Activated naive CD8-positive, alpha-beta T cell treated with anti-CD3 and anti-CD28 coated beads for 36 hours (primary cell): ENCODE measurements at regions not wholly inside any gene's neighbourhood (a gene's known extent, or its start where the extent isn't known, plus 50 kb on each side); places are given as distances from the start of the nearest gene placed in this dataset.

ENCODE experiments used
- DNase-seq: peaks from one replicate; pipeline ENCODE4 v3.0.0; 2021
- H3K27ac Mint-ChIP-seq: one replicate; pipeline ENCODE4 v1.8.0; 2022; ENCODE audit warnings: mild to moderate bottlenecking, moderate library complexity, mixed read lengths
- H3K27me3 Mint-ChIP-seq: one replicate; pipeline ENCODE4 v1.8.0; 2022; ENCODE audit warnings: mild to moderate bottlenecking, mixed read lengths
- H3K36me3 Mint-ChIP-seq: one replicate; pipeline ENCODE4 v1.8.0; 2021; ENCODE audit warnings: mild to moderate bottlenecking, mixed read lengths
- H3K4me1 Mint-ChIP-seq: one replicate; pipeline ENCODE4 v1.8.0; 2021; ENCODE audit warnings: mixed read lengths
- H3K4me3 Mint-ChIP-seq: one replicate; pipeline ENCODE4 v1.8.0; 2022; ENCODE audit warnings: mild to moderate bottlenecking, moderate library complexity, mixed read lengths
- H3K9me3 Mint-ChIP-seq: one replicate; pipeline ENCODE4 v1.8.0; 2022; ENCODE audit warnings: mixed read lengths

DNA sequence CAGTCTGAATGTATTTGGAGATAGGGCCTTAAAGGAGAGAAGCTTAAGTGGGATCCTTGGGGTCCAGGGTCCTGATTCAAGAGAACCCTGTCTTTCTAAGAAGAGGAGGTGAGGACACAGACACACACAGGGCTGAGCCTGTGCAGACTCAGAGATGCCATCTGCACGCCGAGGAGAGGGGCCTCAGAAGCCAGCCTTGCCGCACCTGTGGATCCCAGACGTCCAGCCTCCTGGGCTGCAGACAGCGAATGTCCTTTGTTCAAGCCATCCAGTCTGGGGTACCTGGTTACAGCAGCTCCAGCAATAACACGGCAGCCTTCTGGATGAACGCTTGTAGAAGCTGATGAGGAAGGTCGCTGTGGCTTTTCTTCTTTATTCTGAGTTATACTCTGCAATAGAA, 1086.1 kb downstream of the BRD1 start:
- Mint-ChIP-seq H3K27ac (no peak overlapping the region), H3K4me1 (no peaks in the 10 kb centered on the region), H3K36me3 (no peaks in the 10 kb centered on the region), H3K9me3 (no peaks in the 10 kb centered on the region), H3K27me3 (no peaks in the 10 kb centered on the region), H3K4me3 (no peak overlapping the region)
- no peak for DNase-seq

GRCh38 chr22:48740731-48741405, 1086.8 kb downstream of the BRD1 start:
- H3K36me3 Mint-ChIP-seq, result no peaks in the 10 kb centered on the region
- no peaks in the 10 kb centered on the region for H3K4me1 Mint-ChIP-seq
- H3K27ac Mint-ChIP-seq, result no peak overlapping the region
- no peak for DNase-seq
- no peaks in the 10 kb centered on the region for H3K9me3 Mint-ChIP-seq
- H3K4me3 Mint-ChIP-seq, result no peak overlapping the region
- no peaks in the 10 kb centered on the region for H3K27me3 Mint-ChIP-seq

DNA sequence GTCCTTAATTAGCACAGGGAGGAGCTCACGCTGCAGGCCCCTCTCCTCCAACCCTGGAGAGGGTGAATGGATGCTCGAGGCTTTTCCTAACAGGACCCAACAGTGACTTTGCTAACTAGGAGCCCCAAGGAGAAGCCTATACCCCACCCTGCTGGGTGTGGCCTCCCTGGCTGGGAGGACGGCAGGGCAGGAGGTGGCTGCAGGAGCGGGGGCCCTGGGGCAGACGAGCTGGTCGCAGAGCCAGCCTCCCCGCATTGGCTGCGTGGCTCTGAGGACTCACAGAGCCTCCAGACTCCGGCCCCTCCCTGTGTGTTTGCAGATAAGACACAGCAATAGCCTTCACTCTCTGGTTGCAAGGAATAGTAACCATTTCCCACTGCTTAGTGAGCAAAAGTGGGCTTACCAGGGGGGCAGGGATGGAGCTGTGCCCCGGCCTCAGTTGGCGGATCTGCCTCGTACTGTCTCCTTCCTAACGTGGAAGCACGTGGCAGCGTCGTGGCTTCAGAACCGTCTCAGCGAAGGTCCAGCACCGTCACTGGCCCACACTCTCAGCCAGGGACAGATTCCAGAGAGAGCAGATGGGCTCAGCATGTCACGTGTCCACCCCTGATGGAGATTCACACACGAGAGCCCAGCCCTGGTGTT, 1087.5 kb downstream of the BRD1 start:
- no peak overlapping the region for H3K27ac Mint-ChIP-seq
- no peak for DNase-seq
- no peak overlapping the region for H3K4me3 Mint-ChIP-seq
- no peaks in the 10 kb centered on the region for H3K9me3 Mint-ChIP-seq
- no peaks in the 10 kb centered on the region for H3K36me3 Mint-ChIP-seq
- no peaks in the 10 kb centered on the region for H3K4me1 Mint-ChIP-seq
- no peaks in the 10 kb centered on the region for H3K27me3 Mint-ChIP-seq

- Mint-ChIP-seq H3K4me3 (no peak overlapping the region), H3K27ac (no peak overlapping the region), H3K9me3 (no peaks in the 10 kb centered on the region), H3K27me3 (no peaks in the 10 kb centered on the region), H3K36me3 (no peaks in the 10 kb centered on the region), H3K4me1 (no peaks in the 10 kb centered on the region)
- no peak for DNase-seq
Measured at GRCh38 chr22:48739348-48740085, 1088.2 kb downstream of the BRD1 start.

- no peak overlapping the region for H3K4me3 Mint-ChIP-seq
- no peak for DNase-seq
- no peak overlapping the region for H3K27ac Mint-ChIP-seq
- no peaks in the 10 kb centered on the region for H3K4me1 Mint-ChIP-seq
- no peaks in the 10 kb centered on the region for H3K9me3 Mint-ChIP-seq
- no peaks in the 10 kb centered on the region for H3K27me3 Mint-ChIP-seq
- no peaks in the 10 kb centered on the region for H3K36me3 Mint-ChIP-seq
Measured at GRCh38 chr22:48738204-48738980, 1089.3 kb downstream of the BRD1 start.

DNA sequence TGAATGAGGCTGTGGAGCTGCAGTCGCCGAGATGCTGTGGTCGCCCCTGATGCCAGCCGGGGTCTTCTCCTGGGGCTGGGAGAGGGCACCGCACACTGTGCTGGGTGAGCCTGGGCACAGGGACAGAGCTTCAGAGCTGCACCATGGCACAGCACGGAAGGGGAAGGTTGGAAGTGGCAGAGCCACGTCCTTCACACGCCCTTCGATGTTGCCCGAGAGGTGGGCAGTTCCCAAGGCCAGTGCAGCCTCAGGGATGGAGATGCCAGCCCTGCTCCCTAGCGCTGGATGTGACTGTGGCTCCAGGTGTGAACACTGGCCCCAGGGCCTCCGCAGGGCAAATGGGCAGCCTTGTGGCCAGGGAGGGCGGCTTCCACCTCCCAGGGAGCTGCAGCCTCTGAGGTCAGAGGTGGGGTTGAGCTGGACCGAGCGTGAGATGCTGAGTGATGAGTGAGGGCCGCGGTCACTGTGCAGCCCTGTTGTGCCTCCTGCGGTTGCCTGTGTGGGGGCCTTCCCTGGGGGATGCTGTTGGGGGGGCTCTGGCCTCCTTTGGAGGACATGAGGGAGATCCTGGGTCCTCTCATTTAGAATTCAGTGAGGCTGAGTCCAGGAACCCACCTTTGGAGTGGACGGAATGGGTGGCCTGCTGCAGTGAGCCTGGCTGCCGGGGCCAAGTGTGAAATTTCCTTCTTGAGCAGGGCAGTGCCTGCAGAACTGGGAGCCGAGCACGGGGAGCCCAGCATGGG, 1090.0 kb downstream of the BRD1 start:
- Mint-ChIP-seq H3K4me3 (no peak overlapping the region), H3K27me3 (no peaks in the 10 kb centered on the region)
- no peak for DNase-seq

GRCh38 chr22:48736593-48737460, 1090.8 kb downstream of the BRD1 start:
- no peaks in the 10 kb centered on the region for H3K4me1 Mint-ChIP-seq
- no peaks in the 10 kb centered on the region for H3K9me3 Mint-ChIP-seq
- H3K36me3 Mint-ChIP-seq, result no peaks in the 10 kb centered on the region
- H3K27ac Mint-ChIP-seq, result no peak overlapping the region
- H3K27me3 Mint-ChIP-seq, result no peaks in the 10 kb centered on the region
- DNase-seq, result no peak
- no peak overlapping the region for H3K4me3 Mint-ChIP-seq

More for the DNA sequence above, 1090.0 kb downstream of the BRD1 start:
- no peaks in the 10 kb centered on the region for H3K36me3 Mint-ChIP-seq
- H3K4me1 Mint-ChIP-seq, result no peaks in the 10 kb centered on the region
- no peaks in the 10 kb centered on the region for H3K9me3 Mint-ChIP-seq
- H3K27ac Mint-ChIP-seq, result no peak overlapping the region

DNA sequence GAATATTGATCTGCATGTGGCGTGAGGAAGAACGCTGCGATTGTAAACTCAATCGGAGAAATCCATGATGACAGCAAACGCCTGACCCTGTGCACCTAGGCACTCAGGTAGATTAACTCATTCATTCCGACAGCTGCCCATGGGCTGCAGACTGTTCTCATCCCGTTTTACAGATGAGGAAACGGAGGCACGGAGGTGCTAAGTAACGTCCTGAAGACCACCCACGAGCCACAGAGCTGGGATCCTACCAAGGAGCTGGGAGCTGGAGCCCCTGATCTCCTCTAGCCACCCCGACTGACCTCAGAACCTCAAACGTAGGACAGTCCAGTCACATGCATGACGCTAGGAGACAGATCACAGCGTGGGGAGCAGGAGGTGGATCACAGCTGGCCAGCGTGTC, 1092.7 kb downstream of the BRD1 start:
- no peak for DNase-seq
- no peak overlapping the region for H3K4me3 Mint-ChIP-seq
- no peaks in the 10 kb centered on the region for H3K4me1 Mint-ChIP-seq
- H3K27ac Mint-ChIP-seq, result no peak overlapping the region
- no peaks in the 10 kb centered on the region for H3K36me3 Mint-ChIP-seq
- no peaks in the 10 kb centered on the region for H3K27me3 Mint-ChIP-seq
- no peaks in the 10 kb centered on the region for H3K9me3 Mint-ChIP-seq

DNA sequence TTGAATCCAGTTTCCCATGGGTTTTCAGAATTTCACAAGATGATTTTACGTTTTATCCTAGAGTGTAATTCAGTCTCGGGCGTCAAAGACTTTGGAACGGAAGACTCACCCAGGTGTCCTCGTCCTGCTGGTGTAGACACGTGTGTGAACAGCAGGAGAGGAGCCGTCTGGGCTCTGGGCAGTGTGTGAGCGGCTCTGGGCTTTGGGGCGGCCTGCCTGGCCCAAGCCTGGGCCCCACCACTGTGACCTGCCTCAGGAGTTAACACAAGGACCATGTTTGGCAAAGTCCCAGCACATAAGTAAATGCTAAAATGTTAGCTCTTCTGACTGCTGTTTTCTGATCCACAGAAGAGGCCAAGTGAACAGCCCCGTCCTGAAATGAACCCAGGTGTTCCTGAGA, 1093.3 kb downstream of the BRD1 start:
- Mint-ChIP-seq H3K4me1 (no peaks in the 10 kb centered on the region), H3K36me3 (no peaks in the 10 kb centered on the region), H3K4me3 (no peak overlapping the region), H3K27me3 (no peaks in the 10 kb centered on the region), H3K9me3 (no peaks in the 10 kb centered on the region), H3K27ac (no peak overlapping the region)
- DNase-seq, result no peak

DNA sequence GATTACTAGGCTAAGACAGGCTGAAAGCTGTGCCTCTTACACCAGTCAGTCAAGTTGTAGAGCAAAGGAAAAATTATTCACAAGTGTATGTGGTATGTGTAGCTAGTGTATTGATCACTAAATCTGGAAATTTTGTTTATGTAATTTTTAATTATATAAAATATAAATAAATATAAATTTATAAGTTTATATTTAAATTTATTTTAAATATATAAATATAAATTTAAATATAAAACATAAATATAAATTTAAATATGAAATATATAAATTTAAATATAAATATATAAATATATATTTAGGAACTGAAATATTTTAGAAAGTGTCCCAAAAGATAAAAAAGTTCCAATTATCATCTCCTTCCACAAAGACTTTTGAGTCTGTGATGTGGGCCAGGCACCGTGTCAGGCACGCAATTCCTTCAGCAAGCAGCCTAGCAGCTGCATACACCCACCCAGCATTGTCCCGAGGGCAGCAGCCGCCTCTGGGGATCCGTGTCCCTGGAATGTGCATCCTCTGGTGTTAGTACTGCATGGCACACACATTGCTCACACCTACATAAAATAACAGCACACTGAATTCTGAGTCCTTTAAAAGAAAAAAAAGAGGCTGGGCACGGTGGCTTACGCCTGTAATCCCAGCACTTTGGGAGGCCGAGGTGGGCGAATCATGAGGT, 1098.0 kb downstream of the BRD1 start:
- Mint-ChIP-seq H3K4me1 (no peaks in the 10 kb centered on the region), H3K27me3 (peaks cover 4% of the 10 kb centered on the region), H3K27ac (no peak overlapping the region), H3K4me3 (no peak overlapping the region), H3K9me3 (peaks cover 4% of the 10 kb centered on the region), H3K36me3 (no peaks in the 10 kb centered on the region)
- DNase-seq, result no peak

DNA sequence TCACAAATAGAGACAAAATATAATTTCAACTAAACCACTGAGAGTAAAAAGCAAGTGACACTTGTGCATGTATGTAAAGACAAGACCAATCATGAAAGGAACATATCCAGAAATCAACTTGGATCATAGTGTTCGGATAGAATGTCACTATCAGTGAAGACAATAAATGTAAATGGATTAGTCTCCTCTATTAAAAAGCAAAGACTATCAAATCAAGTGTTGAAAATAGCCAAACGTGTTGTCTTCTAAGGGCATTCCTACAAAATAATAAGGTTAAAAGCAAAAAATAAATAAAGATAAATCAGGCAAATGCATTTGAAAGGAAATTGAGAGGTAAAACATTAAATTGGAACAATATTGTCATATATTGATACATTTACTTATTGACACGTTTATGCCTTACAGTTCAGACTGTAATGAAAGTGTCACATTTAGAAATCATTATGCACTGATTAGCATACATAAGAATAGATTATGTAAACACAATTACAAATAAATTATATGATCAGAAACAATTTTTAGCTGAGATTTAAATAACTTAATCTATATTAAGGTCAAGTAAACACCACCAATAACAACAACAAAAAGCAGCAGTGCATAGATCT, 1100.1 kb downstream of the BRD1 start:
- Mint-ChIP-seq H3K27ac (no peak overlapping the region), H3K4me1 (no peaks in the 10 kb centered on the region), H3K27me3 (peaks cover 10% of the 10 kb centered on the region), H3K4me3 (no peak overlapping the region), H3K36me3 (no peaks in the 10 kb centered on the region), H3K9me3 (peaks cover 4% of the 10 kb centered on the region)
- DNase-seq, result no peak

DNA sequence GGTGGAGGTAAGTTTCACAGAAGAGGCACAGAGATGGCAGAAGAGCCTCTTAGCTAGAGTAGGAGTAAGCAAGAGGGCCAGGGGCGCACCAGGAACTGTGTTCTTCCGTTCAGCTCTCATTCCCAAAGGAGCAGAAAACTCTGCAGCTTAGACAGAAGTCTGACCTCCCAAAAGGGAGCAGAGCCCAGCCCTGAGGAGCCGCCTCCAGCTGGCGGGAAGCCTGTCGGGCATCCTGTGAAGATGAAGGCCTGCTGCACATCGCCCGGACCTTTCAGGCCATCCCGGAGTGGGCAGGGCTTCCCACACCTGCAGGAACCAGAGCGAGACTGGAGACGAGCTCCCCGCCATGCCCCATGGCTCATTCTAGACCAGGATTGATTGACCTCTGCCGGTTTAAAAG, 1102.8 kb downstream of the BRD1 start:
- H3K9me3 Mint-ChIP-seq, result peaks cover 4% of the 10 kb centered on the region
- peaks cover 12% of the 10 kb centered on the region for H3K27me3 Mint-ChIP-seq
- no peaks in the 10 kb centered on the region for H3K4me1 Mint-ChIP-seq
- DNase-seq, result no peak
- H3K4me3 Mint-ChIP-seq, result no peak overlapping the region
- no peak overlapping the region for H3K27ac Mint-ChIP-seq
- no peaks in the 10 kb centered on the region for H3K36me3 Mint-ChIP-seq

DNA sequence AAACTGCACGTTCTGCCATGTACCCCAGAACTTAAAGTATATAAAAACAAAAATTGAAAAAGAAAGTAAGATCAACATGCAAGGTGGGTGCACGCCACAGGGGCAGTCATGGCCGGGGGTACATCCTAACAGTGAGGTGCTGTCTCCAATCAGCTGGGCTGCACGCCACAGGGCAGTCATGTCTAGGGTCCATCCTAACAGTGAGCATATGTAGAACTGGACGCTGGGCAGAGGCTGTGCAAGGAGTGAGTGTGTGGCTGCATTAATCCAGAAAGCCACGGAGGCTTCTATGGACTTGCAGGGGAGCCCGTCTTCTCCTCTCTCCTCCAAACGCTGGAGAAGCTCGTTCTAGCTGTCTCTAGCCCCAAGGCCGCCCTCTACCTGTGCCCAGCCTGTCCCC, 1105.0 kb downstream of the BRD1 start:
- peaks cover 4% of the 10 kb centered on the region for H3K9me3 Mint-ChIP-seq
- no peak for DNase-seq
- no peaks in the 10 kb centered on the region for H3K36me3 Mint-ChIP-seq
- peaks cover 19% of the 10 kb centered on the region for H3K27me3 Mint-ChIP-seq
- H3K4me1 Mint-ChIP-seq, result no peaks in the 10 kb centered on the region
- H3K4me3 Mint-ChIP-seq, result no peak overlapping the region
- no peak overlapping the region for H3K27ac Mint-ChIP-seq
